ENCODE measurements at regions not wholly inside any gene's neighbourhood (a gene's known extent, or its start where the extent isn't known, plus 50 kb on each side); places are given as distances from the start of the nearest gene placed in this dataset.

DNA sequence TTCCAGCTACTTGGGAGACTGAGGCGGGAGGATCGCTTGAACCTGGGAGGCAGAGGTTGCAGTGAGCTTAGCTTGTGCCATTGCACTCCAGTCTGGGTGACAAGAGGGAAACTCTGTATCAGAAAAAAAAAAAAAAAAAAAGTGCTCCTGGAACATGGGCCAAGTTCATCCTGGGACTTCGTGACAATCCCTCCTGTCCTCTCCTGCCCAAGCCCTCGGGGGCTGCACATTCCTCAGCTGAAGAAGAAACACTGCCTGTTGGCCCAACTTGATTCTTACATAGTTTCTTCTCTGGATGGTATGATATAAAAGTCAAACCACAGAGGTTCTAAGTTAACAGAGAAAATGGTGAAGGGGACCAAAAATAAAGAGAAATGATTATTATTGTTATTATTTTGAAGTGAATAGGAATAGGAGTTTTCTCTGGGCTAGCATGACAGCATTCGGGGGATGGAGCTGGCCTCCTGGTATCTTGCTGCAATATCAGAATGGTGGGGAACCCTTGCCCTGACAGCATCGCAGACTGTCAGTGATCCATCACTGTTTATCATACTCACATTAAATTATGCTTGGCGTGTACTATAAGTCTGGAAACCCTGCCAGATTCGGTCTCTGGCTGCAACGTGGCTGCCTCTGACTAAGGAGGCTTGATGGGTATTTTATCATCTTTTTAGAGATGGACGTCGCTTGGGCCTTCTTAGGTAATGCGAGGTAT, 113.7 kb upstream of the OXGR1 start:
- Histone ChIP-seq H3K9ac (ENCODE audit: low read length) (no peak overlapping the region), H3K9me3 (ENCODE audit: insufficient read depth, low read depth, low read length) (no peaks in the 10 kb centered on the region), H3K79me2 (ENCODE audit: insufficient read depth, low read length) (no peaks in the 10 kb centered on the region), H3K4me1 (ENCODE audit: insufficient read depth, low read length) (peaks cover 14% of the 10 kb centered on the region), H3K4me2 (ENCODE audit: low read length) (no peak overlapping the region), H3K27me3 (ENCODE audit: insufficient read depth, low read length) (no peaks in the 10 kb centered on the region), H4K20me1 (ENCODE audit: insufficient read depth, low read length) (no peaks in the 10 kb centered on the region), H3K27ac (ENCODE audit: low read depth, low read length) (no peak overlapping the region), H2AFZ (ENCODE audit: low read depth, low read length) (no peak overlapping the region), H3K36me3 (ENCODE audit: insufficient read depth, low read length) (no peaks in the 10 kb centered on the region), H3K4me3 (ENCODE audit: insufficient read depth, low read depth, low read length) (no peak overlapping the region)
- no peak for FAIRE-seq
- DNase-seq (ENCODE audit: low read depth), result peak; percentile 49
- Mint-ChIP-seq H3K4me1 (ENCODE audit: low read depth, unreplicated experiment) (peaks cover 19% of the 10 kb centered on the region), H3K27me3 (ENCODE audit: low read depth, unreplicated experiment) (no peaks in the 10 kb centered on the region), H3K36me3 (ENCODE audit: low read depth, unreplicated experiment) (peaks cover 3% of the 10 kb centered on the region), H3K4me3 (ENCODE audit: unreplicated experiment) (no peak overlapping the region), H3K27ac (ENCODE audit: unreplicated experiment) (no peak overlapping the region), H3K9me3 (ENCODE audit: unreplicated experiment) (peaks cover 2% of the 10 kb centered on the region)
- no peak for TF ChIP-seq EZH2 (IDR thresholded peaks at IDR 0.05; ENCODE audit: insufficient read depth, low read length)
- TF ChIP-seq, protein P1, sequence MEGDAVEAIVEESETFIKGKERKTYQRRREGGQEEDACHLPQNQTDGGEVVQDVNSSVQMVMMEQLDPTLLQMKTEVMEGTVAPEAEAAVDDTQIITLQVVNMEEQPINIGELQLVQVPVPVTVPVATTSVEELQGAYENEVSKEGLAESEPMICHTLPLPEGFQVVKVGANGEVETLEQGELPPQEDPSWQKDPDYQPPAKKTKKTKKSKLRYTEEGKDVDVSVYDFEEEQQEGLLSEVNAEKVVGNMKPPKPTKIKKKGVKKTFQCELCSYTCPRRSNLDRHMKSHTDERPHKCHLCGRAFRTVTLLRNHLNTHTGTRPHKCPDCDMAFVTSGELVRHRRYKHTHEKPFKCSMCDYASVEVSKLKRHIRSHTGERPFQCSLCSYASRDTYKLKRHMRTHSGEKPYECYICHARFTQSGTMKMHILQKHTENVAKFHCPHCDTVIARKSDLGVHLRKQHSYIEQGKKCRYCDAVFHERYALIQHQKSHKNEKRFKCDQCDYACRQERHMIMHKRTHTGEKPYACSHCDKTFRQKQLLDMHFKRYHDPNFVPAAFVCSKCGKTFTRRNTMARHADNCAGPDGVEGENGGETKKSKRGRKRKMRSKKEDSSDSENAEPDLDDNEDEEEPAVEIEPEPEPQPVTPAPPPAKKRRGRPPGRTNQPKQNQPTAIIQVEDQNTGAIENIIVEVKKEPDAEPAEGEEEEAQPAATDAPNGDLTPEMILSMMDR (IDR thresholded peaks at IDR 0.05; ENCODE audit: insufficient read depth, low read depth, low read length), result no peak

DNA sequence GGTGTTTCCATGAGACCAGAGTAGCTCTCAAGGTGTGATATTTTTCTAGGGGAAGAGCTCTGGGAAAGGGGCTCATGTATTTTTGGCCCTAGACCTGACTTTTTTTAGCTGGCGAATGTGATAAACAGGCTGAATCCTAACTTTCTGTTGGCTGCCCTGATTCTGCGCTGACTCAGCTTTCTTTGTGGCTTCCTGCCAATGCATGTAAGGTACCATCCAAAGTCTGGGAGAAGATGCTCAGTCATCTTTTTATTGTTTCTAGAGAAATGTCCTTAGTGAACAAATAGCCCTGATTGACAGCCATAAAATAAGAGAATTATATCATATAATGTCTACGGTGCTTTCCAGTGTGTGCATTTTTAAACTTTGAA, 113.6 kb upstream of the MBNL2 start:
- Histone ChIP-seq H3K4me1 (ENCODE audit: insufficient read depth, low read length) (peaks cover 16% of the 10 kb centered on the region), H3K4me3 (ENCODE audit: insufficient read depth, low read depth, low read length) (no peak overlapping the region), H3K27me3 (ENCODE audit: insufficient read depth, low read length) (no peaks in the 10 kb centered on the region), H3K9ac (ENCODE audit: low read length) (no peak overlapping the region), H2AFZ (ENCODE audit: low read depth, low read length) (no peak overlapping the region), H3K27ac (ENCODE audit: low read depth, low read length) (no peak overlapping the region), H3K9me3 (ENCODE audit: insufficient read depth, low read depth, low read length) (no peaks in the 10 kb centered on the region), H3K4me2 (ENCODE audit: low read length) (no peak overlapping the region), H3K36me3 (ENCODE audit: insufficient read depth, low read length) (no peaks in the 10 kb centered on the region), H4K20me1 (ENCODE audit: insufficient read depth, low read length) (no peaks in the 10 kb centered on the region), H3K79me2 (ENCODE audit: insufficient read depth, low read length) (no peaks in the 10 kb centered on the region)
- no peak overlapping the region for H3K4me3 Mint-ChIP-seq (ENCODE audit: unreplicated experiment)
- H3K36me3 Mint-ChIP-seq (ENCODE audit: low read depth, unreplicated experiment), result peaks cover 3% of the 10 kb centered on the region
- peak; percentile 57 for DNase-seq (ENCODE audit: low read depth)
- no peak overlapping the region for H3K27ac Mint-ChIP-seq (ENCODE audit: unreplicated experiment)
- H3K9me3 Mint-ChIP-seq (ENCODE audit: unreplicated experiment), result peaks cover 2% of the 10 kb centered on the region
- no peaks in the 10 kb centered on the region for H3K27me3 Mint-ChIP-seq (ENCODE audit: low read depth, unreplicated experiment)
- TF ChIP-seq, protein P1 (IDR thresholded peaks at IDR 0.05; ENCODE audit: insufficient read depth, low read depth, low read length), result no peak
- no peak for TF ChIP-seq EZH2 (IDR thresholded peaks at IDR 0.05; ENCODE audit: insufficient read depth, low read length)
- peaks cover 25% of the 10 kb centered on the region for H3K4me1 Mint-ChIP-seq (ENCODE audit: low read depth, unreplicated experiment)
- FAIRE-seq, result no peak

DNA sequence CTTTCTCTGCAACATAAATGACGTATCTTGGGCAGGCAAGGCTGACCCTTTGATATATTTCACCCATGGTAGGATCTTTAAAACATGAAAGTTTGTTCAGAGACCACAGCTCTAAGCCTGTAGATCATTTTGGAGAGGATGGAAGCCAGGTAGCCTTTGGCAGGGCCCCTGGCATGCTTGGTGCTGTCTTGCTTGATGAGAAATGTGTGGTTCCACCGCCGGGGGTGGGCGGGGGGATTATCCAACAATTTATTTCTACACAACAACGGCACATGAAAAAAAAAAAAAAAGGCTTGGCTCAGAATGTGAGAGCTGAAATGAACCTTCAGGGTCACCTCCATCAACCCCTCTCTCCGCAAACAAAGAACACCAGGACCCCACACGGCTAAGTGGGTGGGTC, 112.9 kb upstream of the MBNL2 start:
- no peak for TF ChIP-seq EZH2 (IDR thresholded peaks at IDR 0.05; ENCODE audit: insufficient read depth, low read length)
- TF ChIP-seq, protein P1 (IDR thresholded peaks at IDR 0.05; ENCODE audit: insufficient read depth, low read depth, low read length), result no peak
- H3K27ac Mint-ChIP-seq (ENCODE audit: unreplicated experiment), result no peak overlapping the region

More for the DNA sequence above, 112.9 kb upstream of the MBNL2 start:
- Histone ChIP-seq H3K9ac (ENCODE audit: low read length) (peak overlapping the region; percentile 32), H3K36me3 (ENCODE audit: insufficient read depth, low read length) (no peaks in the 10 kb centered on the region), H3K9me3 (ENCODE audit: insufficient read depth, low read depth, low read length) (no peaks in the 10 kb centered on the region), H4K20me1 (ENCODE audit: insufficient read depth, low read length) (no peaks in the 10 kb centered on the region), H3K4me1 (ENCODE audit: insufficient read depth, low read length) (peaks cover 20% of the 10 kb centered on the region), H3K27ac (ENCODE audit: low read depth, low read length) (no peak overlapping the region), H3K27me3 (ENCODE audit: insufficient read depth, low read length) (no peaks in the 10 kb centered on the region), H3K4me3 (ENCODE audit: insufficient read depth, low read depth, low read length) (no peak overlapping the region), H3K4me2 (ENCODE audit: low read length) (peak overlapping the region; percentile 75), H3K79me2 (ENCODE audit: insufficient read depth, low read length) (no peaks in the 10 kb centered on the region), H2AFZ (ENCODE audit: low read depth, low read length) (no peak overlapping the region)
- DNase-seq (ENCODE audit: low read depth) (no peak), FAIRE-seq (no peak)
- no peaks in the 10 kb centered on the region for H3K27me3 Mint-ChIP-seq (ENCODE audit: low read depth, unreplicated experiment)
- H3K9me3 Mint-ChIP-seq (ENCODE audit: unreplicated experiment), result no peaks in the 10 kb centered on the region
- H3K4me3 Mint-ChIP-seq (ENCODE audit: unreplicated experiment), result no peak overlapping the region
- peaks cover 3% of the 10 kb centered on the region for H3K36me3 Mint-ChIP-seq (ENCODE audit: low read depth, unreplicated experiment)
- peaks cover 32% of the 10 kb centered on the region for H3K4me1 Mint-ChIP-seq (ENCODE audit: low read depth, unreplicated experiment)

Measured in astrocyte (in vitro differentiated cells and primary cell).